Tibial nerve (tissue), 4 donors: ENCODE measurements at regions not wholly inside any gene's neighbourhood (a gene's known extent, or its start where the extent isn't known, plus 50 kb on each side); places are given as distances from the start of the nearest gene placed in this dataset.

Source experiments
- CTCF ChIP-seq, 5 experiments: fragments of 200-600 bp in 3 of 5; fragments of 450-650 bp in 2 of 5; sonication (generic) in 3 of 5; IDR thresholded peaks; one replicate each; pipeline ENCODE4 v1.5.1; 2016 to 2019; ENCODE audit warnings: antibody characterized with exemption in 5 of 5, mild to moderate bottlenecking in 3 of 5, moderate library complexity in 2 of 5
- EP300 ChIP-seq, 2 donors: sonication (generic); formaldehyde crosslinking; IDR thresholded peaks; one replicate each; pipeline ENCODE4 v1.6.1; 2017; ENCODE audit warnings: antibody characterized with exemption in 2 of 2, mild to moderate bottlenecking in 1 of 2
- POLR2A ChIP-seq, 2 donors: fragments of 450-650 bp; IDR thresholded peaks; one replicate each; pipeline ENCODE4 v1.6.1; 2017; ENCODE audit warnings: antibody characterized with exemption in 2 of 2, mild to moderate bottlenecking in 2 of 2, moderate library complexity in 2 of 2

- TF ChIP-seq EP300 (IDR thresholded peaks at IDR 0.05) = no peak
- no peak for TF ChIP-seq CTCF (IDR thresholded peaks at IDR 0.05)
- TF ChIP-seq POLR2A (IDR thresholded peaks at IDR 0.05) = no peak
Measured at GRCh38 chr5:124040799-124041198, 528.8 kb downstream of the CSNK1G3 start.
